ENCODE measurements at regions not wholly inside any gene's neighbourhood (a gene's known extent, or its start where the extent isn't known, plus 50 kb on each side); places are given as distances from the start of the nearest gene placed in this dataset.
"Not testable (repeated sequence)": the region's sequence is repeated elsewhere in the genome, so short reads cannot be mapped to it uniquely, and the experiment has no call there.

DNA sequence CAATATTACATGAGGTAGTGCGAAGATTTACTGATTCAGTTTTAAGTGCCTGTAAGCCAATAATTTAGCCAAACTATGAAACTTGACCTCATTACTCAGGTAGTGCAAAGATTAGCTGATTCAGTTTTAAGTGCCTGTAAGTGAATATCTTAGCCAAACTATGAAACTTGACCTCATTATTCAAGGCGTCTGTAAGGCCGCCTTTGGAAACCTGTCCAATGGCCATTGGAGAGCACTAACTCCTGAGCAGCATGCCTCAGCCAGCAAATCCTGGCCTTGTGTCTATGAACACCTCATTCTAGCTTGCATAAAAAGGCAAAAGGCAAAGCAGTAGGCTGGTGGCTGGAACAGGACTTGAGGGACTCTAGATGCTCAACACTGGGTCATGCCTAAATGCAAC lies 127.0 kb upstream of the GPR12 start:
- DNase-seq (ENCODE audit: low read depth), result no peak

DNA sequence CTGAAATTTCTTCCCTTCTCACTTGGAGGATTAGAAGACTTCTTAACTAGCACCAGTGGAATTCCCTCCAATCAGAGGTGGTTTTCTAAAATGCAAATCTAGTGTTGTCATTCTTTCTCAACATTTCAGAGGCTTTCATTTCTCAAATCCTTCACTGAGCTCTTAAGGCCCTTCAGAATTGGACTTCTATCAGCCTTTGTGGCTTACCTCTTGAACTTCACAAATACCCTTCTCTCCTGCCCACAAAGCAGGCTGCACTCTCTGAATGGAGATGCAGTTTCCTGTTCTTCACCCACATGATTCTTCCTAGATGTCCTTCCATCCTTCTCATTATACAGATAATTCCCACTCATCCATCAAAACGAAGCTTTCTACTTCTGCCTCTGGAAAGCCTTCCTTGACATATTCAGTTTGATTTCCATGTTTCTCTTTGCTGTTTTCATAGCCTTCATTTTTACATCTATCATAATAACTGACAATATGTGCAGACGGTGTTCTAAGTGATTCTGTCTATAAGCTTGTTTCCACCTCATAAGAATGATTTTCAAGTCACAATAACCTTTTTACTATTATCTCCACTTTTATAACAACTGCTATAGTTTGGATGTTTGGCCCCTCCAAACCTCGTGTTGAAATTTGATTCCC lies 123.1 kb upstream of the GPR12 start:
- no peak for DNase-seq (ENCODE audit: low read depth)

DNA sequence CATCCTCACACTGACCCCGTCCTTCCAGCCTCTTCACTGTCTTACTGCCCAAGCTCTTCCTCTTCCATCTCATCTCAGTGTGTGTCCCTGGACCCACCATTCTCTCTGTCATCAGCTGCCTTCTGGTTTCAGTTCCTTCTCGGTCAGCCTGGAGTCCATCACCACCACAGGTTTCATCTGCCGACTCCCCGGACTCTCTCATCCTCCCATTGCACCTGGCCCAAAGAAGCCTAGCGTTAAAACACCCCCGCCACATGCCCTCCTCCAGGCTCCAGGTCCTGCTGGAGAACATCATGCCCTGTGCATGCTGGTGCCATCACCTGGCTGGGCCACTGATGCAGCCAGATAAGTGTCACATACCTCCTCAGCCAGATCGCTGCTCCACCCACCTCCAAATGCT lies 122.1 kb upstream of the GPR12 start:
- no peak for DNase-seq (ENCODE audit: low read depth)

DNA sequence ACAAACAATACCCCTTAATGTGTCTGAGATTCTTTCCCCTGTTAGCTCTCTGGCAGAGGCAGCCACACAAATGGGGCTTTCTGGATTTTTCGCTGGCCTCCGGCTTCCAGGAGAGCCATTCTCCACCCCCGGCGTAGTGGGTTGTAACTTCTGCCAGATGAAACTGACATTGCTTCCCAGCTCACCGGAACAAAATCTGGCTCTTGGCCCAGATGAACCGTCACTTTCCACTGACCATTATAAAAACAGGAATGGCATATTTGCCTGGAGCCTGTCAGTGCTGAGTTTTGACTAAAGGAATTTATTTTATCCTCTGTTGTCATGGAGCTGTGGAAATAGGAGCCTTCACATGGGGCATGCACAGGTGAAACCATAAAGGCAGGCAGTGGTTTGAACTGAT lies 120.6 kb upstream of the GPR12 start:
- peak; percentile 23 for DNase-seq (ENCODE audit: low read depth)

DNA sequence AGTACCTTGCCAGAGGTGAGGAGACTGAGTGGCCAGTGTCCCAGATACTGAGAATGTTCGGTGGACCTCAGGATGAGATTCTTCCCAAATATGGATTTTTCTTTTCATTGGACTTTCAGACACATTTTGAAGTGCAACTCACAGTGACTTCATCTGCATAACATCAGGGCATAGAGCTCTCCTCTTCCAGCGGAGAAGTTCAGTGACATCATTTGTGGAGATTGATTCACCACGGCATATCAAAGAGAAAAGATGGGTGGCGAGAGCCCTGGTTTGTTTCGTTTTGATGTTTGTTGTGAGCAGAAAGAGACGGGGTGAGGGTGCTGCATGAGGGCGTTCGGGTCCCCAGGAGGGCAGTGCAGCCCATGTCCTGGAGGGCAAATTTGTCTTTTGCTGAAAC lies 120.1 kb upstream of the GPR12 start:
- no peak for DNase-seq (ENCODE audit: low read depth)

DNA sequence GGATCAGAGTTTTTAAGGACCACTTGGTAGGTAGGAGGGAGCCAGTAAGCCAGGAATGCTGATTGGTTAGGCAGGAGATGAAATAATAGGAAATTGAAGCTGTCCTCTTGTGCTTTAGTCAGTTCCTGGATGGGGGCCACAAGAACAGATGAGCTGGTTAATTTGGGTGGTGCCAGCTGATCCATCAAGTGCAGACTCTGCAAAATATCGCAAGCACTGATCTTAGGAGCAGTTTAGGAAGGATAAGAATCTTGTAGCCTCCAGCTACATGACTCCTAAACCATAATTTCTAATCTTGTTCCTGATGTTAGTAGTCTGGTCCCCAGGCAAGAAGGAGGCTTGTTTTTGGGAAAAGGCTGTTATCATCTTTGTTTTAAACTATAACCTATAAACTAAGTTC lies 117.9 kb upstream of the GPR12 start:
- DNase-seq (ENCODE audit: low read depth), result no peak

DNA sequence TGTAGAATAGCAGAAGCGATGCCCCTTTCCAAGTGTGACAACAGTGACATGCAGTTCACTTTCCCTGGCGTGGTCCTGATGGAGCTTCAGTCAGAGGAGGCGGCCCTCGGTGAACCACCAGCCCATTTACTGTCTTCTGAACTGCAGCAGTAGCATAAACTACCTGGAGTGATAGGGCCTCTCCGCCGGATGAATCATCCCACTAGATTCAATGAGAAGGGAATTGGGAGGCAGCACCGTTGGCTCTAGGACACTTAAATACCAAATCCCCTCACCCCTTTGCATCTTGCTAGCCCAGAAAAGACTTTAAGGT lies 112.8 kb upstream of the GPR12 start:
- DNase-seq (ENCODE audit: low read depth), result no peak

DNA sequence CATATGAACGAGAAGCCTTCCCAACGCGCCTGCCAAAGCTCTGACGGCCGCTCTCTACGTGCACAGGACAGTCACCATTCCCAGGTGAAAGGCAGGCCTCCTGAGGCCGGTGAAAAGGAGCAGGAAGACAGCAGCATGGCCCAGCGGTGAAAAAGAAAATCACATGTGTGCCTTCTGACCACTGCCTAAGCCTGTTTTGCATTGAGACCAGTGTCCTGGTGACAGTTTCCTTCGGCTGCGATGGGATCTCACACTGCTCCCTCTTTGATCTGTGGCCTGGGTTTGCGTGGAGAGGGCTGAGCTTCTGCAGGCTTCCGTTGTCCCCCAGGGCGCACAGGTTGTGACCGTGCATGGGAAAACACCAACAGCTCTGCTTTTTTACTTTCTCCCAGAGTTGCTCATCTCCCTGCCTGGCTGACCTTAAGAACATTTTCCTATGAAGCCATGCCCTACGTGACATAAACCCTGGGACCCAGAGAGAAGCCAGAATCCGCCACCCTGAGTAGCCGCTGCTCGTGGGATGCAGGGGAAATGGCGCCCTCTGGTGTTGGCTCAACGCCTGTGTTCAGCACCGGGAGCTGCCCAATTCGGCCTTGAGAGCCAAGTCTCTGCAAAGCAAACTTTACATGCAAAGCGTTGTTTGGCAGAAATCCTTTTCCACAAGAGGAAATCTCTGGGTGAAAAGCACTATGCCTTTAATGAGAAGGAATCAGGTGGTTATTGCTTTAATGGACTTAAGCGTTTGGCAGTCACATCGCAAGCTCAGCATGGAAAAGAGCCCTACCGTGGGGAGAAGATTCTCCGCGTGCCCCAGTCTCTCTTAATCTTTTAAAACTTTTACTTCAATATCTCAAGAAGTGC lies 112.2 kb upstream of the GPR12 start:
- DNase-seq (ENCODE audit: low read depth), result peak; percentile 46

DNA sequence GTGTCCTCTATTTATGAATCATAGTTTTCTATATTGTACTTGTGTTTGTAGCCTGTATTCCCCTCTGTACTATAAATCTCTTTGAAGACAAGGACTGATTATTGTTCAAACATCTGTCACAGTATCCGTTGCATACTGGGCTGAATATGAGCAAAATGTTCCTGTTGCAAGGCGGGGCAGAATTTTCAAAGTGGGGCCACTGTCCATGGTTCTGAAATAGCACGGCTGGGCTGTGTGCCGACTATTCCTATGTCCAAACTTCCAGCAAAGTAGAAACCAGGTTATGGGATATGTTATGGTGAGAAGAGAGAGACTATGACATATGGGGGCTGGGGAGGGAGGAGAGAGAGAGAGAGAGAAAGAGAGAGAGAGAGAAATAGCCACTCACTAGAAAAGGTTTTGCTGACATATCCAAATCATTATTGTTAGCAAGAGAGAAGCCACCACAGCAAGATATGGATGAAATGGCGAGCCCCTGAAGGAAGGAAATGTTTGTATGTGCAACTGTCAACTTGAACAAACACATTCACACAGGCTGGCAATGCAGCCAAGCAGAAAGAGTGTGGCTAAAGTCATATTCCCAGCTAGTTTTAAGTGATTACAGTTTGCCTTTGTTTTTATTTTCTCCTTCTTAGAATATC lies 107.0 kb upstream of the GPR12 start:
- DNase-seq (ENCODE audit: low read depth), result peak; percentile 35

DNA sequence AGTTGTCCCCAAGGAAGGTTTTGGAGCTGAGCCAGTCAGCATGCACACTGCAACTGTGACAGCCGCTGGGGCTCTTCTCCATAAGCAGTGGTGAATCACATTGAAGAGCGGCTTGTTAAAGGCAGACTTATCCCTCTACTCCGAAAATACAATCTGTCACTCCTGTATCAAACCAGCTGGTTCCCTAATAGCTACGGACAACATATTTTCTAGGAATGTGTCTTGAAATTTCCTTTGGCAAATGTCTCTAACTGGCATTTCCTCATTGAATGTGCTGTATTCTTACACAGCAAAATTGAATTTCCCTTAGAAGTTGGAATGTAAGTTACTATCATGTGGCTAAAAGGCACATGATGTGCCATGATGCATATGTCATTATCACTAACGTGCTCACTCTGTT lies 104.0 kb upstream of the GPR12 start:
- DNase-seq (ENCODE audit: low read depth), result no peak

DNA sequence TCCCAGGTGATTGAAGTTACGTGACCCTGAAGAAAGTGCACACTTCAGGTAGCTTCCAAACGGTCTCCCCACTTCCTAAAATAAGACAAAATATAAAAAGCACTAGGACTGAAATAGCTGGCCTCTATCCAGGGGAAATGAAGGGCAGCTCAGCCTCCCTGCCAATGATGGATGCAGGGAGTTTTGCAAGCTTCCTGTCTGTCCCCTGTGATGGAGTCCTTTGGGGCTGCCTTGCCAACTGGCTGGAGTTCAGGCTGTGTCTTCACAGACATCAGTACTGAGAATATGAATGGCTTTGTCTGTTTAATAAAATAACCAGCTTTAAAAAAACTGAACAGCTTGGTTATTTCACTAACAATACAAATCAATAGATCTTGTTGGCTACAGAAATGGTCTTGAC lies 101.4 kb upstream of the GPR12 start:
- DNase-seq (ENCODE audit: low read depth), result no peak

DNA sequence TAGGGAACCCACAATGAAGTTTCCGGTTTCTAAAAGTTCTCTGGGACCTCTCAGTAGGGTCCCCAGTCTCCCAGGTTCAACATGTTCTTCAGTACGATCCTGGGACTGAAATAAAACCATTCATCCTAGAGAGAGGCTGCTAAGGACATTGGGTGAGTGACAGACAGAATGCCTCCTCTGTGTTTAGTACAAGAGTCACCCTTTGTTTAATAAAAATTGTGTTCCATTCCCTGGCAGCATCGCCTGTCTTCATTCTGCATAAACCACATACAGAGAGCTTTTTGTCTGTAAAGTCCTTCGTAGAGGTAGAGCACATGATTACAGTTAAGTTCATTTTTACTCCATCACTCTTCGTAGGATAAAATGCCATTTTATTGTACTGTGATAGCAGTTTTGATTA lies 95.3 kb upstream of the GPR12 start:
- DNase-seq (ENCODE audit: low read depth), result no peak

DNA sequence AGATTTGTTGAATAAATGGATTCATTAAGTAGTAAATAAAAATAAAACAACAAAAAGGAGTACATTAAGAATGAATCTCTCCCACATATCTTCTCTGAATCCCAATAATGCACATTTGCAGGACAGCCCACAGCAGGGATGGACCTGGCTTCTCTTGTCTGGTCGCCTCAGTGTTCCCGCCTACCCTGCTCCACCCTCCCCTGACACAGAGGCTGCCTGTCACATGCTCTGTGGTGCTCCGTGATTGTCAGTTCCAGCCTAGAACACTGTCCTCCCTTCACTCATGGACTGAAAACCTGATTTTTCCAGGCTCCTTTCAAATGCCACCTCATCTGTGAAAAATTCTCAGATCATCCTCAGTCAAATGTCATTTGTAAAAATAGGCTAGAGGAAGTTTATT lies 94.5 kb upstream of the GPR12 start:
- DNase-seq (ENCODE audit: low read depth), result no peak

DNA sequence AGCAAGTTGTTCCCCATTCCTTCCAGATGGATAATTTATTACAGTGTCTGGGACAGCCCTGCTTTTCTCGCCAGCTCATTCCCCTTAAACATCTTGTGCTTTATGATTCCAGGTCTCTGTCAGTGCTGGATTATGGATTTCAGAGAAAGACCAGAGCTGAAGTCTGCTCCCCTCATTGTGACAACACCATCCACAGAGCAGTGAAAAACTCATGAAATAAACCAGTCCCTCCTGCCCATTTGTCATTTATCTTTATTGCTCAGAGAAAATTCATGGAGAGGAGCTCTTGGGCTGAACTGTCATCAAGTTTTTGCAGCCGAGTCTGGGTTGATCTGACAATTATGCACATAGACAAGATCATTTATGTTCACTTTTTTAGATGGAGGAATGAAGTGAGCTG lies 92.7 kb upstream of the GPR12 start:
- DNase-seq (ENCODE audit: low read depth), result no peak

DNA sequence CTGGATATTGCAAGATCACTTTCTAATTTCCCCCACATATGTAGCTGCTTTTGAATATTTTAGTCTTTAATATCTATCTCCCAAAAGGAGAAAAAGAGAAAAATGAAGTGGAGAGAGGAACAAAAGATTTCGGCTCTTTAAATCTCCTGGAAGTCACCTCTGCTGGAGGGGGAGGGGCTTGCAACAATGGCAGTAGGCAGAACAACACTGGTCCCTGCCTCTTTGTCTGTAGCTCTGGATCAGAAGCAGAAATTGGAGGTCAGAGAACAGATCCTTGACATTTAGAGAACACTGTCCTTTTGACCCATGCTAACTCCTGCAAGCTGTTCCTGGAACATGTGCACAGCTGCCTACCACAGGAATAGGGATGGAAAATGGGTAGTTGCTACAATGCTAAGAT lies 86.7 kb upstream of the GPR12 start:
- no peak for DNase-seq (ENCODE audit: low read depth)

DNA sequence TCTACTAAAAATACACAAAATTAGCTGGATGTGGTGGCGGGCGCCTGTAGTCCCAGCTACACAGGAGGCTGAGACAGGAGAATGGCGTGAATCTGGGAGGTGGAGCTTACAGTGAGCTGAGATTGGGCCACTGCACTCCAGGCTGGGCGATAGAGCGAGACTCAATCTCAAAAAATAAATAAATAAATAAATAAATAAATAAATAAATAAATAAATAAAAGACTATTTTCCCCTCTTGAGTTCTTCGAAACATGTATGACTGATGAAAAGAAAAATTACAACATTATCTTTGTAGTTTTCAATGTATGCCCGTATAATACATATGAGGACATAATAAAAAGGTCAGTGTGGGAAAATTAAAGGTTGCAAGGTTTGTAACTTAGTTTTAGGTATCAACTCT lies 84.5 kb upstream of the GPR12 start:
- DNase-seq (ENCODE audit: low read depth), result not testable (repeated sequence)

DNA sequence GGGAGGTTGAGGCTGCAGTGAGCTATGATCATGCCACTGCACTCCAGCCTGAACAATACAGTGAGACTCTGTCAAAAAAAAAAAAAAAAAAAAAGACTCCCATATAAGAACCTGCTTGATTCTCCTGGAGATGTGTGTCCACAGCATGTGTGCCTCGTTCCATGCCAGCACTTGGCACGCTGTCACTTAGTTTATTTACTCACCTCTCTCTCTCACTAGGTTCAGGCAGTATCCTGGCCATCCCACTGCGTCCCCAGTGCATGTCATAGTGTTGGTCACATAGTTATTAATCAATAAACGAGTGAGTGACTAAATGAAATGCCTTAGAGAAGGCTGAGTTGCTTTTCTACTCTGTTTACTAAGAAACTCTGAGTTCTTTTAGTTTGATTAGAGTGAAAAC lies 79.1 kb upstream of the GPR12 start:
- no peak for DNase-seq (ENCODE audit: low read depth)

DNA sequence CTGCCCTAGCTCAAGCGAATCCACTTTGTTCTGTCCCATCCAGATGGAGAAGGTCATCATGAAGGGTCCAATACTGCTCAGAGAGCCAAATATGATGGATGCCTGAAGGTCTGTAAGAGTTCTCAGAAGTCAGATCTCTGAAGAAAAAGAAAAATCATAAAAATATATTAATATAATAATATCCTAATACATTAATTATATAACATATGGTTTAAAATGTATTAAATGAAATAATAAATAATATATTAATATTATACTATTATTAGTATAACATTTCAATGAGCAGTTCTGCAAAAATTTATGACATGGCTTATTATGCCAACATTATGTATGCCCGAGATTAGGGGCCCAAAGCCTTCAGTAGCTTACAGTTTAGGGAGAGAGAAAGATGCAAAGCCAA lies 78.2 kb upstream of the GPR12 start:
- no peak for DNase-seq (ENCODE audit: low read depth)

DNA sequence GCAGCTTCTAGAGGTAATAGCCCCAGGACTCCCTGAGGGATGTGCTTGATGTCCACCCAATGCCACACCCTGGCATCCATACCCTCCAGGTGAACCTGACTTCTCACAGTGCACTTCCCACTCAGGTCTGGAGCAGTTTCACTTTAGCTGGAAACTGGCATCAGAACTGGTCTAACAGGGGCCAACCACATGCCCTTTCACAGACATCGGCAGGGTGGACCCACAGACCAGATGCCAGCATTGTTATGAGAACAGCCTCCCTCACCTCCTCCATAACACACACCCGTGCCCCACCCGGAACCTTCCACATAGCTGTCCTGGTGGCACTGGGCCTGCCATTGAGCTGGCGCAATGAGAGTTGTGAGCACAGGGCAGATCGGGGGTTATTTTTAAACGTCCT lies 77.4 kb upstream of the GPR12 start:
- DNase-seq (ENCODE audit: low read depth), result no peak

DNA sequence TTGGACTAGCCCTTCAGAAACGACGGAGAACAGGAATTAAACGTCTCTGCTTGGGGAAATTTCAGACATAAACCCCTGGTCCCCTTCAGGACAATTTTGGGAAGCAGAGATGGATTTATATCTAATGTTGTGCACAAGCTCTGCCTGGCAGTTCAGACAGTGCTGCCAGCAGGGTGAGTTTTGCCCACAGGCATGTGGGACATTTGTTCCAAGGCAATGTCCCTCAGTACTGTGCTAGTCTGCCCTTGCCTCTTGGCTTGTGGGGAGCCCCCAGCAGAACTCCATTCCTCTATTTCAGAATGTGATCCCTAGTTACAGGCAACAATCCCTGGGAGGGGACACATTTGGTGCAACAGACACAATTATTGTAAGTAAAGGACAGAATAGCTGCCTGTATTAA lies 76.5 kb upstream of the GPR12 start:
- DNase-seq (ENCODE audit: low read depth), result no peak

DNA sequence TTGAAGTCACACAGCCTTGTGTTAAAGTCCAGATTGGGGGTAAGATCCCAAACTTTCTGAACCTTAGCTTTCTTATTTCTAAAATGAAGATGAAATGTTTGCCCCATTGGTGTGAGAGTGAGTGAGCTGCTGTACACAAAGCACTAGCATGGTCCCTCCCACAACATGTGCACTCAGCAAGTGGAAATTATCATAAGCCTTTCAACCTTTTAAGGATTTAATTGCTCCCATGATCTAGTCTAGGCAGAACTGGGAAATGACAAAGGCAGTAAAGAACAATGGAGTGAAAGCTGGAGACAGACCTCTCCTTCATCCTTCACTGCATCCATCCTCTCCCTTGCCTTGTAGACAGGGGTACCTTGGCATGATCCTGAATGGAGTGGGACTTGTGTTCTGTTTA lies 76.0 kb upstream of the GPR12 start:
- no peak for DNase-seq (ENCODE audit: low read depth)

DNA sequence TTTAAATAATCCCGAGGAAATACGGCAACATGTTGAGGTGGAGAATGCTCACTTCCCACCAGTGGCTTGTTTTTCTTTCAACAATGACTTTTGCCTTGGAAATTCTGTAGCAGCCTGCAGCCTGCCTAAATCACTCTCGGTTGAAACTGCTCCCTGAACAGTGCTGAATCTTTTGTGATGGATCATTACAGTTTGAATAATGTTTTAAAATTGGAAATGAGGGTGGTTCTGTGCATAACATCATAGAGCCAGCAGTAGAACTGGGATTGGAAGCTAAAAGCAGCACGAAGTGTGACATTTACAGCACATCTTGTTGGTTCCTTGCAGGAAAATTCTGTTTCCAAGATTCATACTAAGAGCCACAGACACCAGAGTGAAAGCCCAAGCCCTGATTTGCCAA lies 74.1 kb upstream of the GPR12 start:
- DNase-seq (ENCODE audit: low read depth), result no peak

DNA sequence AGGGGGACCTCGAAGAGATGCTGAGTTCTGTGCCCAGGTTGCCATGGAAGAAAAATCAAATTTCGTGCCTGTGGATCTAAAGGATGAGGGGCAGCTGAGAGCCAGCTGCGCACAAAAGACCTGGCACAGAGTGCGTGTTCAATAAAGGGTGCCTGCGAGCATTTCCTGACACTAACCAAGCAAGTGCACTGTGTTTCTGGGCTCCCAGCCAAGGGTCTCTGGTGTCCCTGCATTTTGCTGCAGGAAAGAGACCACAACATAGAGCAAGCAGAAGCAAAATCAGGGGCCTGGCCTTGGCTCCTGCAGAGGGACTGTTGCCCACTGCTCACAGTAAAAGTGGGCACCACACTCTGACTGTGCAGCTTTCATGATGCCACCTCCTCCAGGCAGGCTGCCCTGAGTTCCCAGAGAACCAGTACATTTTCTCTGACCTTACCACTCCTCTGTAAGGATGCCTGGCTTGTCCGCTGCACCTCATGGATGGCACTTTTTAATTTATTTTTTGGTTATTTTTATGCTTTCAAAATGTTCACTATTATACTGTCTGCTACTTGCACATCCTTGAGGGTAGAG lies 70.8 kb upstream of the GPR12 start:
- no peak for DNase-seq (ENCODE audit: low read depth)
